ENCODE measurements at regions not wholly inside any gene's neighbourhood (a gene's known extent, or its start where the extent isn't known, plus 50 kb on each side); places are given as distances from the start of the nearest gene placed in this dataset.

GRCh38 chr4:112842513-112842912 lies 205.6 kb downstream of the LARP7 start:
- Histone ChIP-seq H3K79me1 (replicated peaks; ENCODE audit: low read length, poor library complexity, severe bottlenecking) (peaks cover 5% of the 10 kb centered on the region), H3K9me3 (ENCODE audit: control insufficient read depth, low read length) (no peaks in the 10 kb centered on the region), H4K91ac (ENCODE audit: low read length) (no peak overlapping the region), H3K4me1 (ENCODE audit: control insufficient read depth, insufficient read depth, low read depth, low read length) (no peaks in the 10 kb centered on the region), H3K9ac (ENCODE audit: low read length) (no peak overlapping the region), H2AK5ac (ENCODE audit: low read length, severe bottlenecking) (no peak overlapping the region), H2BK15ac (ENCODE audit: low read depth, poor library complexity, severe bottlenecking) (no peak overlapping the region), H3K27me3 (ENCODE audit: control insufficient read depth in 1 of 2, insufficient read depth in 1 of 2, low read length in 2 of 2) (no peaks in the 10 kb centered on the region), H2BK12ac (ENCODE audit: low read length in 2 of 2) (no peak overlapping the region), H3K4ac (ENCODE audit: low read depth in 1 of 2, low read length in 2 of 2) (no peak overlapping the region), H4K8ac (ENCODE audit: low read length) (no peak overlapping the region), H2AFZ (ENCODE audit: low read depth, low read length) (no peak overlapping the region), H3K36me3 (ENCODE audit: control insufficient read depth in 1 of 2, insufficient read depth in 2 of 2, low read depth in 1 of 2, low read length in 2 of 2) (no peaks in the 10 kb centered on the region), H2BK5ac (ENCODE audit: low read depth, low read length, poor library complexity, severe bottlenecking) (no peak overlapping the region), H3K18ac (ENCODE audit: low read depth in 1 of 2, low read length in 2 of 2) (no peak overlapping the region), H3K14ac (ENCODE audit: low read length in 2 of 2) (no peak overlapping the region), H3K23ac (ENCODE audit: low read length in 2 of 2) (no peak overlapping the region), H3K4me3 (ENCODE audit: insufficient read depth in 1 of 2, low read depth in 1 of 2, low read length in 2 of 2) (no peak overlapping the region), H2BK120ac (ENCODE audit: low read depth, low read length) (no peak overlapping the region), H3K27ac (ENCODE audit: low read length, poor library complexity, severe bottlenecking) (no peak overlapping the region), H3K4me2 (ENCODE audit: low read length, poor library complexity, severe bottlenecking) (no peak overlapping the region)
- no peak for DNase-seq
- WGBS = 91% methylated on average over 8 of the region's 10 CpGs

GRCh38 chr4:112845386-112845785 lies 204.1 kb upstream of the ANK2 start:
- 90% methylated on average over 2 of the region's 3 CpGs for WGBS
- H3K4me1 ChIP-seq (ENCODE audit: control insufficient read depth, insufficient read depth, low read depth, low read length) = no peaks in the 10 kb centered on the region
- peaks cover 3% of the 10 kb centered on the region for H3K79me1 ChIP-seq (replicated peaks; ENCODE audit: low read length, poor library complexity, severe bottlenecking)
- no peak overlapping the region for H4K91ac ChIP-seq (ENCODE audit: low read length)
- no peak overlapping the region for H3K27ac ChIP-seq (ENCODE audit: low read length, poor library complexity, severe bottlenecking)
- H2BK12ac ChIP-seq (ENCODE audit: low read length in 2 of 2) = no peak overlapping the region
- H2AK5ac ChIP-seq (ENCODE audit: low read length, severe bottlenecking) = no peak overlapping the region
- H2BK15ac ChIP-seq (ENCODE audit: low read depth, poor library complexity, severe bottlenecking) = no peak overlapping the region
- no peaks in the 10 kb centered on the region for H3K27me3 ChIP-seq (ENCODE audit: control insufficient read depth in 1 of 2, insufficient read depth in 1 of 2, low read length in 2 of 2)
- H3K18ac ChIP-seq (ENCODE audit: low read depth in 1 of 2, low read length in 2 of 2) = no peak overlapping the region
- no peak overlapping the region for H3K4me3 ChIP-seq (ENCODE audit: insufficient read depth in 1 of 2, low read depth in 1 of 2, low read length in 2 of 2)
- no peak overlapping the region for H2AFZ ChIP-seq (ENCODE audit: low read depth, low read length)
- no peak overlapping the region for H3K14ac ChIP-seq (ENCODE audit: low read length in 2 of 2)
- H3K9ac ChIP-seq (ENCODE audit: low read length) = no peak overlapping the region
- no peak overlapping the region for H4K8ac ChIP-seq (ENCODE audit: low read length)
- H3K4ac ChIP-seq (ENCODE audit: low read depth in 1 of 2, low read length in 2 of 2) = no peak overlapping the region
- H3K4me2 ChIP-seq (ENCODE audit: low read length, poor library complexity, severe bottlenecking) = no peak overlapping the region
- no peak overlapping the region for H2BK5ac ChIP-seq (ENCODE audit: low read depth, low read length, poor library complexity, severe bottlenecking)
- no peak overlapping the region for H2BK120ac ChIP-seq (ENCODE audit: low read depth, low read length)
- H3K9me3 ChIP-seq (ENCODE audit: control insufficient read depth, low read length) = no peaks in the 10 kb centered on the region
- DNase-seq = no peak
- H3K23ac ChIP-seq (ENCODE audit: low read length in 2 of 2) = no peak overlapping the region
- H3K36me3 ChIP-seq (ENCODE audit: control insufficient read depth in 1 of 2, insufficient read depth in 2 of 2, low read depth in 1 of 2, low read length in 2 of 2) = no peaks in the 10 kb centered on the region

- no peak overlapping the region for H2BK120ac ChIP-seq (ENCODE audit: low read depth, low read length)
Observed at GRCh38 chr4:112847045-112847444, 202.4 kb upstream of the ANK2 start.

GRCh38 chr4:112847781-112848180 lies 201.7 kb upstream of the ANK2 start:
- Histone ChIP-seq H3K27ac (ENCODE audit: low read length, poor library complexity, severe bottlenecking) (no peak overlapping the region), H3K4me1 (ENCODE audit: control insufficient read depth, insufficient read depth, low read depth, low read length) (no peaks in the 10 kb centered on the region), H3K9ac (ENCODE audit: low read length) (no peak overlapping the region), H2BK12ac (ENCODE audit: low read length in 2 of 2) (no peak overlapping the region), H2BK120ac (ENCODE audit: low read depth, low read length) (no peak overlapping the region), H3K36me3 (ENCODE audit: control insufficient read depth in 1 of 2, insufficient read depth in 2 of 2, low read depth in 1 of 2, low read length in 2 of 2) (no peaks in the 10 kb centered on the region), H3K18ac (ENCODE audit: low read depth in 1 of 2, low read length in 2 of 2) (no peak overlapping the region), H3K4me3 (ENCODE audit: insufficient read depth in 1 of 2, low read depth in 1 of 2, low read length in 2 of 2) (no peak overlapping the region), H3K79me1 (replicated peaks; ENCODE audit: low read length, poor library complexity, severe bottlenecking) (no peaks in the 10 kb centered on the region), H2BK5ac (ENCODE audit: low read depth, low read length, poor library complexity, severe bottlenecking) (no peak overlapping the region), H3K23ac (ENCODE audit: low read length in 2 of 2) (no peak overlapping the region), H4K8ac (ENCODE audit: low read length) (no peak overlapping the region), H2BK15ac (ENCODE audit: low read depth, poor library complexity, severe bottlenecking) (no peak overlapping the region), H3K9me3 (ENCODE audit: control insufficient read depth, low read length) (no peaks in the 10 kb centered on the region), H3K4me2 (ENCODE audit: low read length, poor library complexity, severe bottlenecking) (no peak overlapping the region), H2AFZ (ENCODE audit: low read depth, low read length) (no peak overlapping the region), H3K27me3 (ENCODE audit: control insufficient read depth in 1 of 2, insufficient read depth in 1 of 2, low read length in 2 of 2) (no peaks in the 10 kb centered on the region), H3K4ac (ENCODE audit: low read depth in 1 of 2, low read length in 2 of 2) (no peak overlapping the region), H2AK5ac (ENCODE audit: low read length, severe bottlenecking) (no peak overlapping the region), H3K14ac (ENCODE audit: low read length in 2 of 2) (no peak overlapping the region), H4K91ac (ENCODE audit: low read length) (no peak overlapping the region)
- WGBS = 94% methylated on average over 3 of the region's 4 CpGs
- DNase-seq = no peak

More at GRCh38 chr4:112847045-112847444, 202.4 kb upstream of the ANK2 start:
- Histone ChIP-seq H3K4me3 (ENCODE audit: insufficient read depth in 1 of 2, low read depth in 1 of 2, low read length in 2 of 2) (no peak overlapping the region), H2BK12ac (ENCODE audit: low read length in 2 of 2) (no peak overlapping the region), H3K79me1 (replicated peaks; ENCODE audit: low read length, poor library complexity, severe bottlenecking) (peaks cover 3% of the 10 kb centered on the region), H2AK5ac (ENCODE audit: low read length, severe bottlenecking) (no peak overlapping the region), H3K9ac (ENCODE audit: low read length) (no peak overlapping the region), H2BK15ac (ENCODE audit: low read depth, poor library complexity, severe bottlenecking) (no peak overlapping the region), H4K91ac (ENCODE audit: low read length) (no peak overlapping the region), H3K27me3 (ENCODE audit: control insufficient read depth in 1 of 2, insufficient read depth in 1 of 2, low read length in 2 of 2) (no peaks in the 10 kb centered on the region), H3K23ac (ENCODE audit: low read length in 2 of 2) (no peak overlapping the region), H2AFZ (ENCODE audit: low read depth, low read length) (no peak overlapping the region), H3K4me1 (ENCODE audit: control insufficient read depth, insufficient read depth, low read depth, low read length) (no peaks in the 10 kb centered on the region), H2BK5ac (ENCODE audit: low read depth, low read length, poor library complexity, severe bottlenecking) (no peak overlapping the region), H3K4me2 (ENCODE audit: low read length, poor library complexity, severe bottlenecking) (no peak overlapping the region), H3K4ac (ENCODE audit: low read depth in 1 of 2, low read length in 2 of 2) (no peak overlapping the region), H4K8ac (ENCODE audit: low read length) (no peak overlapping the region), H3K9me3 (ENCODE audit: control insufficient read depth, low read length) (no peaks in the 10 kb centered on the region), H3K14ac (ENCODE audit: low read length in 2 of 2) (no peak overlapping the region), H3K18ac (ENCODE audit: low read depth in 1 of 2, low read length in 2 of 2) (no peak overlapping the region), H3K27ac (ENCODE audit: low read length, poor library complexity, severe bottlenecking) (no peak overlapping the region), H3K36me3 (ENCODE audit: control insufficient read depth in 1 of 2, insufficient read depth in 2 of 2, low read depth in 1 of 2, low read length in 2 of 2) (no peaks in the 10 kb centered on the region)
- 97% methylated on average over 4 of the region's 4 CpGs for WGBS
- no peak for DNase-seq
